ENCODE measurements at regions not wholly inside any gene's neighbourhood (a gene's known extent, or its start where the extent isn't known, plus 50 kb on each side); places are given as distances from the start of the nearest gene placed in this dataset.

- Histone ChIP-seq H3K27ac (ENCODE audit: insufficient read length, low read depth, low read length) (no peak overlapping the region), H4K20me1 (ENCODE audit: control insufficient read depth, insufficient read depth, insufficient read length) (no peaks in the 10 kb centered on the region), H3K23me2 (ENCODE audit: insufficient read length, low read depth, low read length, poor library complexity, severe bottlenecking) (no peaks in the 10 kb centered on the region), H2AFZ (ENCODE audit: low read length) (no peak overlapping the region), H2BK5ac (ENCODE audit: insufficient read length, low read length) (no peak overlapping the region), H3K79me2 (ENCODE audit: insufficient read depth, low read length) (no peaks in the 10 kb centered on the region), H4K8ac (replicated peaks; ENCODE audit: insufficient read length, low read depth, low read length) (no peak overlapping the region), H3K14ac (ENCODE audit: insufficient read depth, low read length) (no peak overlapping the region), H3K27me3 (ENCODE audit: insufficient read depth, low read length) (no peaks in the 10 kb centered on the region; the same call in 1 of the 2 replicates), H3K9me3 (ENCODE audit: control insufficient read depth, low read depth, low read length) (no peaks in the 10 kb centered on the region), H3K4me1 (ENCODE audit: insufficient read depth, low read length) (no peaks in the 10 kb centered on the region), H3K18ac (ENCODE audit: insufficient read length, low read depth, low read length) (no peak overlapping the region), H2BK12ac (ENCODE audit: insufficient read length, low read depth, low read length) (no peak overlapping the region), H3K4me2 (ENCODE audit: insufficient read depth, insufficient read length, low read length) (no peak overlapping the region), H2AK5ac (ENCODE audit: insufficient read length, low read length) (no peak overlapping the region), H3K4ac (ENCODE audit: low read depth, low read length) (no peak overlapping the region), H2BK15ac (ENCODE audit: low read depth, low read length) (no peak overlapping the region), H4K91ac (ENCODE audit: insufficient read length, low read depth, low read length) (no peak overlapping the region), H3K9ac (ENCODE audit: extremely low read depth, insufficient read length, low read length) (no peak overlapping the region), H3T11ph (ENCODE audit: low read length) (no peak overlapping the region), H3K79me1 (ENCODE audit: insufficient read depth, low read depth, low read length, poor library complexity, severe bottlenecking) (no peaks in the 10 kb centered on the region), H2BK20ac (ENCODE audit: low read depth, low read length, poor library complexity, severe bottlenecking) (no peak overlapping the region), H4K5ac (ENCODE audit: insufficient read length, low read depth, low read length) (no peak overlapping the region), H2BK120ac (ENCODE audit: low read depth, low read length, poor library complexity, severe bottlenecking) (no peak overlapping the region), H3K56ac (ENCODE audit: insufficient read length, low read depth, low read length) (no peak overlapping the region), H3K23ac (ENCODE audit: insufficient read length, low read depth, low read length) (no peak overlapping the region)
- no peak for DNase-seq
- no peaks in the 10 kb centered on the region for H3K4me1 Mint-ChIP-seq
- no peak overlapping the region for H3K4me3 Mint-ChIP-seq
- H3K27ac Mint-ChIP-seq, result no peak overlapping the region; a peak in 1 of 7 replicates
- no peaks in the 10 kb centered on the region for H3K36me3 Mint-ChIP-seq (ENCODE audit: insufficient read depth in 1 of 3, low read depth in 3 of 3)
- WGBS (ENCODE audit: extremely low coverage, insufficient read length, low lambda C conversion rate), result no CpG with 5 or more reads among the region's 7 CpGs
- H3K27me3 Mint-ChIP-seq (ENCODE audit: low read depth), result no peaks in the 10 kb centered on the region; the same call in 1 of the 2 replicates
- no peak for TF ChIP-seq CTCF (conservative IDR thresholded peaks at IDR 0.05)
- peaks cover 0 to 2% of the 10 kb centered on the region in 2 experiments; a peak in 2 of 5 replicates for H3K9me3 Mint-ChIP-seq
These were observed 284.4 kb downstream of the SETD4 start for GRCh38 chr21:35775778-35776544.

All from H9 (cell line).